SK-N-MC (cell line): ENCODE measurements at regions not wholly inside any gene's neighbourhood (a gene's known extent, or its start where the extent isn't known, plus 50 kb on each side); places are given as distances from the start of the nearest gene placed in this dataset.

Experiments used
- DNase-seq: peaks from one replicate; pipeline ENCODE4 v3.0.0-alpha.2; 2011; ENCODE audit warnings: low read depth, low spot score
- H3K27ac ChIP-seq: fragments of 200-600 bp; sonication (generic); 2 replicates; pipeline ENCODE4 v1.5.1; 2016; ENCODE audit warnings: mixed run types
- H3K36me3 ChIP-seq: fragments of 200-600 bp; sonication (generic); 2 replicates; pipeline ENCODE4 v1.6.1; 2017; ENCODE audit warnings: antibody characterized with exemption, low read length, mixed read lengths; ENCODE audit not compliant: insufficient read depth
- H3K4me3 ChIP-seq: fragments of 200-600 bp; sonication (generic); 2 replicates; pipeline ENCODE4 v1.5.1; 2016
- H3K9ac ChIP-seq: fragments of 200-600 bp; sonication (generic); 2 replicates; pipeline ENCODE4 v1.8.0; 2017; ENCODE audit warnings: mixed run types, mixed read lengths; ENCODE audit not compliant: insufficient read length
- H3K9me3 ChIP-seq: fragments of 200-600 bp; sonication (generic); 2 replicates; pipeline ENCODE4 v1.6.1; 2017; ENCODE audit warnings: low read depth, mild to moderate bottlenecking, antibody characterized with exemption, low read length, moderate library complexity, mixed read lengths
- EZH2 ChIP-seq: fragments of 200-600 bp; sonication (generic); IDR thresholded peaks from one replicate; pipeline ENCODE4 v1.6.1; 2017; ENCODE audit warnings: antibody characterized with exemption
- FOXP2 ChIP-seq: optimal IDR thresholded peaks from 2 replicates; pipeline ENCODE3; 2011; ENCODE audit warnings: mild to moderate bottlenecking, moderate library complexity; ENCODE audit not compliant: insufficient read depth; ENCODE audit errors: extremely low read length, control extremely low read depth
- POLR2AphosphoS5 ChIP-seq: IDR thresholded peaks from 2 replicates; pipeline ENCODE4 v1.6.1; 2012; ENCODE audit warnings: mild to moderate bottlenecking, low read depth, low read length, borderline replicate concordance

- Histone ChIP-seq H3K4me3 (no peak overlapping the region), H3K36me3 (no peaks in the 10 kb centered on the region), H3K9ac (no peak overlapping the region), H3K9me3 (no peaks in the 10 kb centered on the region), H3K27ac (no peak overlapping the region)
- TF ChIP-seq EZH2 (no peak), POLR2AphosphoS5 (no peak), FOXP2 (no peak)
- DNase-seq, result no peak
Observed at GRCh38 chr4:136551753-136552152, 980.5 kb downstream of the PCDH18 start.

GRCh38 chr4:136540747-136541146 lies 991.5 kb downstream of the PCDH18 start:
- Histone ChIP-seq H3K27ac (no peak overlapping the region), H3K36me3 (no peaks in the 10 kb centered on the region), H3K9me3 (no peaks in the 10 kb centered on the region), H3K4me3 (no peak overlapping the region), H3K9ac (no peak overlapping the region)
- no peak for DNase-seq
- no peak for TF ChIP-seq POLR2AphosphoS5
- no peak for TF ChIP-seq FOXP2
- no peak for TF ChIP-seq EZH2

- Histone ChIP-seq H3K36me3 (no peaks in the 10 kb centered on the region), H3K27ac (no peak overlapping the region), H3K9me3 (no peaks in the 10 kb centered on the region), H3K9ac (no peak overlapping the region), H3K4me3 (no peak overlapping the region)
- TF ChIP-seq POLR2AphosphoS5, result no peak
- TF ChIP-seq EZH2, result no peak
- TF ChIP-seq FOXP2, result no peak
- no peak for DNase-seq
Observed at GRCh38 chr4:136528131-136528530, 1004.2 kb downstream of the PCDH18 start.

GRCh38 chr4:136526517-136526916 lies 1005.8 kb downstream of the PCDH18 start:
- no peak for TF ChIP-seq EZH2
- no peak for TF ChIP-seq FOXP2
- no peak for TF ChIP-seq POLR2AphosphoS5
- no peak overlapping the region for H3K4me3 ChIP-seq

GRCh38 chr4:136524039-136524438 lies 1008.3 kb downstream of the PCDH18 start:
- DNase-seq, result no peak
- no peaks in the 10 kb centered on the region for H3K9me3 ChIP-seq
- no peak overlapping the region for H3K9ac ChIP-seq
- no peak overlapping the region for H3K4me3 ChIP-seq
- H3K27ac ChIP-seq, result no peak overlapping the region
- TF ChIP-seq POLR2AphosphoS5 (no peak), EZH2 (no peak)
- no peaks in the 10 kb centered on the region for H3K36me3 ChIP-seq

More at GRCh38 chr4:136526517-136526916, 1005.8 kb downstream of the PCDH18 start:
- H3K27ac ChIP-seq, result no peak overlapping the region
- DNase-seq, result no peak
- H3K9ac ChIP-seq, result no peak overlapping the region
- no peaks in the 10 kb centered on the region for H3K9me3 ChIP-seq
- no peaks in the 10 kb centered on the region for H3K36me3 ChIP-seq

GRCh38 chr4:136516371-136516770 lies 1015.9 kb downstream of the PCDH18 start:
- peak overlapping the region; percentile 77 for H3K27ac ChIP-seq
- TF ChIP-seq POLR2AphosphoS5, result no peak
- no peak for TF ChIP-seq EZH2
- no peak for TF ChIP-seq FOXP2
- no peak for DNase-seq

GRCh38 chr4:136505020-136505419 lies 1027.3 kb downstream of the PCDH18 start:
- H3K9ac ChIP-seq, result no peak overlapping the region
- peak overlapping the region; percentile 23; the same call in 1 of the 2 replicates for H3K27ac ChIP-seq
- H3K4me3 ChIP-seq, result no peak overlapping the region
- peak; percentile 81 for DNase-seq
- H3K36me3 ChIP-seq, result no peaks in the 10 kb centered on the region
- TF ChIP-seq FOXP2, result peak; percentile 34
- no peak for TF ChIP-seq EZH2
- TF ChIP-seq POLR2AphosphoS5, result peak; percentile 35; the same call in 1 of the 2 replicates
- no peaks in the 10 kb centered on the region; the same call in 1 of the 2 replicates for H3K9me3 ChIP-seq

More at GRCh38 chr4:136516371-136516770, 1015.9 kb downstream of the PCDH18 start:
- peak overlapping the region; percentile 16 for H3K9ac ChIP-seq
- H3K4me3 ChIP-seq, result peak overlapping the region; percentile 19
- H3K9me3 ChIP-seq, result no peaks in the 10 kb centered on the region; the same call in 1 of the 2 replicates
- no peaks in the 10 kb centered on the region for H3K36me3 ChIP-seq

- Histone ChIP-seq H3K9ac (no peak overlapping the region), H3K9me3 (no peaks in the 10 kb centered on the region), H3K36me3 (no peaks in the 10 kb centered on the region), H3K4me3 (no peak overlapping the region), H3K27ac (no peak overlapping the region)
- no peak for TF ChIP-seq POLR2AphosphoS5
- no peak for TF ChIP-seq FOXP2
- no peak for TF ChIP-seq EZH2
- no peak for DNase-seq
Observed at GRCh38 chr4:136495851-136496250, 1036.4 kb downstream of the PCDH18 start.

GRCh38 chr4:136495076-136495475 lies 1037.2 kb downstream of the PCDH18 start:
- TF ChIP-seq EZH2, result no peak
- TF ChIP-seq FOXP2, result no peak
- no peak for TF ChIP-seq POLR2AphosphoS5
- no peaks in the 10 kb centered on the region for H3K9me3 ChIP-seq
- DNase-seq, result no peak

More at GRCh38 chr4:136495076-136495475, 1037.2 kb downstream of the PCDH18 start:
- Histone ChIP-seq H3K4me3 (no peak overlapping the region), H3K36me3 (no peaks in the 10 kb centered on the region), H3K9ac (no peak overlapping the region), H3K27ac (no peak overlapping the region)
